OCI-LY7 (cell line): ENCODE measurements at regions not wholly inside any gene's neighbourhood (a gene's known extent, or its start where the extent isn't known, plus 50 kb on each side); places are given as distances from the start of the nearest gene placed in this dataset.

Experiments
- CTCF ChIP-seq: fragments of 200-600 bp; sonication (generic); conservative IDR thresholded peaks from 2 replicates; pipeline ENCODE4 v1.5.1; 2014; ENCODE audit warnings: mild to moderate bottlenecking, antibody characterized with exemption, low read length, moderate library complexity, mixed read lengths
- EZH2phosphoT487 ChIP-seq: fragments of 200-600 bp; sonication (generic); IDR thresholded peaks from 2 replicates; pipeline ENCODE4 v1.6.1; 2018; ENCODE audit warnings: low read depth, borderline replicate concordance, mild to moderate bottlenecking, mixed run types, antibody characterized with exemption, low read length, moderate library complexity, mixed read lengths

GRCh38 chr16:60979119-60979518 lies 1057.1 kb downstream of the CDH8 start:
- TF ChIP-seq CTCF (no peak), EZH2phosphoT487 (no peak)
